ENCODE measurements at regions not wholly inside any gene's neighbourhood (a gene's known extent, or its start where the extent isn't known, plus 50 kb on each side); places are given as distances from the start of the nearest gene placed in this dataset.

DNA sequence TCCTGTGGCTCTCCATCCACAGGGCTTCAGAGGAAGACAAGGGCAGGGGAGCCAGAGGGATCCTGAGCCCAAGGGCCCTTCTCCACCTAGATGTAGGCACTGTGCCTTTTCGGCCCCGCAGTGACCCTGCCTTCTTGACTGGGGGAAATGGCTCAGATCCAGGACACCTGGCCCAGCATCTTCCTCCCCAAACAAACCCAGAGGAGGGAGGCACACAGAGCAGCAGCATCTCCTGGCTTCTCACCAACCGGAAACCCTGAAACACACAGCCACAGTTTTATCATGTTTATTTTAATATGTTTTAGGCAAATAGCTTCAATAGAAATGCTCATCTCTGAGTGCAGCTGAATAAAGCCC lies 84.5 kb upstream of the LRFN2 start:
- TF ChIP-seq, protein P1, sequence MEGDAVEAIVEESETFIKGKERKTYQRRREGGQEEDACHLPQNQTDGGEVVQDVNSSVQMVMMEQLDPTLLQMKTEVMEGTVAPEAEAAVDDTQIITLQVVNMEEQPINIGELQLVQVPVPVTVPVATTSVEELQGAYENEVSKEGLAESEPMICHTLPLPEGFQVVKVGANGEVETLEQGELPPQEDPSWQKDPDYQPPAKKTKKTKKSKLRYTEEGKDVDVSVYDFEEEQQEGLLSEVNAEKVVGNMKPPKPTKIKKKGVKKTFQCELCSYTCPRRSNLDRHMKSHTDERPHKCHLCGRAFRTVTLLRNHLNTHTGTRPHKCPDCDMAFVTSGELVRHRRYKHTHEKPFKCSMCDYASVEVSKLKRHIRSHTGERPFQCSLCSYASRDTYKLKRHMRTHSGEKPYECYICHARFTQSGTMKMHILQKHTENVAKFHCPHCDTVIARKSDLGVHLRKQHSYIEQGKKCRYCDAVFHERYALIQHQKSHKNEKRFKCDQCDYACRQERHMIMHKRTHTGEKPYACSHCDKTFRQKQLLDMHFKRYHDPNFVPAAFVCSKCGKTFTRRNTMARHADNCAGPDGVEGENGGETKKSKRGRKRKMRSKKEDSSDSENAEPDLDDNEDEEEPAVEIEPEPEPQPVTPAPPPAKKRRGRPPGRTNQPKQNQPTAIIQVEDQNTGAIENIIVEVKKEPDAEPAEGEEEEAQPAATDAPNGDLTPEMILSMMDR (IDR thresholded peaks at IDR 0.05; ENCODE audit: insufficient read depth, low read length, poor library complexity, severe bottlenecking): no peak
- no peak for TF ChIP-seq EZH2phosphoT487 (conservative IDR thresholded peaks at IDR 0.05; ENCODE audit: low read length)
